BE2C (cell line): ENCODE measurements at regions not wholly inside any gene's neighbourhood (a gene's known extent, or its start where the extent isn't known, plus 50 kb on each side); places are given as distances from the start of the nearest gene placed in this dataset.

Experiments
- DNase-seq: peaks from one replicate; pipeline ENCODE4 v3.0.0-alpha.2; 2020
- H3K27me3 ChIP-seq: fragments of 250-450 bp; sonication (Bioruptor Pico); 2 replicates; pipeline ENCODE4 v1.5.1; 2020; ENCODE audit warnings: mild to moderate bottlenecking
- H3K36me3 ChIP-seq: fragments of 250-450 bp; sonication (Bioruptor Pico); 2 replicates; pipeline ENCODE4 v1.5.1; 2020; ENCODE audit warnings: mild to moderate bottlenecking
- H3K4me1 ChIP-seq: fragments of 250-450 bp; sonication (Bioruptor Pico); 2 replicates; pipeline ENCODE4 v1.5.1; 2020
- H3K4me3 ChIP-seq: 2 replicates; pipeline ENCODE4 v1.5.1; 2011; ENCODE audit warnings: low read depth, low read length
- H3K9me3 ChIP-seq: fragments of 250-450 bp; sonication (Bioruptor Pico); 2 replicates; pipeline ENCODE4 v1.5.1; 2020
- CTCF ChIP-seq: IDR thresholded peaks from 2 replicates; pipeline ENCODE4 v1.5.1; 2012; ENCODE audit warnings: mild to moderate bottlenecking, low read depth, low read length

GRCh38 chr11:81030186-81030585, 1589.4 kb upstream of the TENM4 start:
- Histone ChIP-seq H3K4me1 (no peaks in the 10 kb centered on the region), H3K4me3 (no peak overlapping the region), H3K27me3 (no peaks in the 10 kb centered on the region), H3K36me3 (no peaks in the 10 kb centered on the region), H3K9me3 (no peaks in the 10 kb centered on the region)
- TF ChIP-seq CTCF, result no peak
- DNase-seq, result no peak

- H3K36me3 ChIP-seq, result no peaks in the 10 kb centered on the region
- no peaks in the 10 kb centered on the region for H3K27me3 ChIP-seq
- no peaks in the 10 kb centered on the region for H3K4me1 ChIP-seq
- TF ChIP-seq CTCF, result no peak
- DNase-seq, result no peak
- H3K4me3 ChIP-seq, result no peak overlapping the region
- H3K9me3 ChIP-seq, result no peaks in the 10 kb centered on the region
Observed at GRCh38 chr11:81026032-81026431, 1585.2 kb upstream of the TENM4 start.

GRCh38 chr11:81022057-81022456, 1581.2 kb upstream of the TENM4 start:
- no peak for TF ChIP-seq CTCF
- Histone ChIP-seq H3K27me3 (no peaks in the 10 kb centered on the region), H3K4me1 (no peaks in the 10 kb centered on the region)

GRCh38 chr11:81010631-81011030, 1569.8 kb upstream of the TENM4 start:
- H3K9me3 ChIP-seq, result no peaks in the 10 kb centered on the region
- no peak for DNase-seq
- no peak overlapping the region for H3K4me3 ChIP-seq
- H3K36me3 ChIP-seq, result no peaks in the 10 kb centered on the region
- H3K27me3 ChIP-seq, result no peaks in the 10 kb centered on the region
- H3K4me1 ChIP-seq, result no peaks in the 10 kb centered on the region
- no peak for TF ChIP-seq CTCF

More at GRCh38 chr11:81022057-81022456, 1581.2 kb upstream of the TENM4 start:
- no peaks in the 10 kb centered on the region for H3K36me3 ChIP-seq
- DNase-seq, result no peak
- H3K4me3 ChIP-seq, result no peak overlapping the region
- no peaks in the 10 kb centered on the region for H3K9me3 ChIP-seq

- TF ChIP-seq CTCF, result no peak
- H3K9me3 ChIP-seq, result no peaks in the 10 kb centered on the region
- DNase-seq, result no peak
- H3K4me3 ChIP-seq, result no peak overlapping the region
- H3K36me3 ChIP-seq, result no peaks in the 10 kb centered on the region
- H3K4me1 ChIP-seq, result no peaks in the 10 kb centered on the region
- H3K27me3 ChIP-seq, result no peaks in the 10 kb centered on the region
Observed at GRCh38 chr11:81007046-81007445, 1566.2 kb upstream of the TENM4 start.

GRCh38 chr11:81005595-81005994, 1564.8 kb upstream of the TENM4 start:
- no peaks in the 10 kb centered on the region for H3K36me3 ChIP-seq
- no peak for DNase-seq
- H3K27me3 ChIP-seq, result no peaks in the 10 kb centered on the region
- TF ChIP-seq CTCF, result no peak
- no peak overlapping the region for H3K4me3 ChIP-seq
- no peaks in the 10 kb centered on the region for H3K9me3 ChIP-seq
- H3K4me1 ChIP-seq, result no peaks in the 10 kb centered on the region
